Psoas muscle (tissue), 7 donors: ENCODE measurements at regions not wholly inside any gene's neighbourhood (a gene's known extent, or its start where the extent isn't known, plus 50 kb on each side); places are given as distances from the start of the nearest gene placed in this dataset.

Experiments used
- ATAC-seq, 4 donors: fragments of 200-7000 bp; cut with Tn5 transposase; one replicate each; pipeline ENCODE4 v1.9.1; 2020; ENCODE audit warnings: moderate library complexity in 3 of 4, mild to moderate bottlenecking in 2 of 4
- DNase-seq, 2 donors: peaks; one replicate each; pipeline ENCODE4 v3.0.0-alpha.2; 2020
- H3K27ac ChIP-seq: fragments of 200-600 bp; one replicate; pipeline ENCODE4 v1.8.0; 2022
- H3K27me3 ChIP-seq, 3 donors: fragments of 200-600 bp in 1 of 3; one replicate each; pipeline versions ENCODE4 v1.6.1 to v1.8.0; 2013 to 2022; ENCODE audit warnings: low read length in 2 of 3, mild to moderate bottlenecking in 2 of 3, moderate library complexity in 1 of 3; ENCODE audit not compliant: insufficient read depth in 3 of 3
- H3K36me3 ChIP-seq, 2 donors: fragments of 200-600 bp in 1 of 2; one replicate each; pipeline versions ENCODE4 v1.6.1 to v1.8.0; 2013 to 2022; ENCODE audit warnings: low read depth in 1 of 2, mild to moderate bottlenecking in 1 of 2, moderate library complexity in 1 of 2; ENCODE audit not compliant: insufficient read depth in 1 of 2
- H3K4me1 ChIP-seq: fragments of 200-600 bp; one replicate; pipeline ENCODE4 v1.8.0; 2022
- H3K4me3 ChIP-seq: fragments of 200-600 bp; one replicate; pipeline ENCODE4 v1.8.0; 2022; ENCODE audit warnings: mild to moderate bottlenecking
- H3K9me3 ChIP-seq: fragments of 200-600 bp; one replicate; pipeline ENCODE4 v1.8.0; 2022
- CTCF ChIP-seq: fragments of 200-600 bp; IDR thresholded peaks from one replicate; pipeline ENCODE4 v1.8.0; 2022; ENCODE audit warnings: antibody characterized with exemption
- WGBS, 3 donors: extraction: QIAGEN DNeasy Blood & Tissue Kit; methylation state at CpG; one replicate each; pipeline versions ENCODE4 v1.1.6 to v1.1.7; 2013; 5-methylcytosine and 5-hydroxymethylcytosine counted together
- intact Hi-C, 2 donors: fragments of 100-400 bp; cut with DNase I; formaldehyde crosslinking; loops; one replicate each; pipeline versions ENCODE4 v1.11.0 to v1.14.2; 2022
- donor health status: healthy with polysubstance abuse.
- donor health status: DM: no; HTN: no; CAD: no; lungs with moderate emphysema.
- donor health status: Bipolar disorder and iron deficiency.
- donor health status: healthy.
- donor health status: DM: yes; HTN: yes; CAD: no.
- donor health status: DM: no; HTN: no; CAD: no.
- donor health status: DM: yes; HTN: yes; CAD: no.

GRCh38 chr4:151866592-151866918 is 105.7 kb upstream of the GATB start:
- 77 to 90% (median 78%) methylated on average over 4 of the region's 4 CpGs for WGBS, 3 donors
- Histone ChIP-seq H3K4me3 (no peak overlapping the region), H3K4me1 (no peaks in the 10 kb centered on the region), H3K36me3 (no peaks in the 10 kb centered on the region), H3K9me3 (no peaks in the 10 kb centered on the region), H3K27ac (no peak overlapping the region), H3K27me3 (no peaks in the 10 kb centered on the region)
- no peak for TF ChIP-seq CTCF
- DNase-seq: no peak
- ATAC-seq: no peak
- intact Hi-C loops: no loop called here

DNA sequence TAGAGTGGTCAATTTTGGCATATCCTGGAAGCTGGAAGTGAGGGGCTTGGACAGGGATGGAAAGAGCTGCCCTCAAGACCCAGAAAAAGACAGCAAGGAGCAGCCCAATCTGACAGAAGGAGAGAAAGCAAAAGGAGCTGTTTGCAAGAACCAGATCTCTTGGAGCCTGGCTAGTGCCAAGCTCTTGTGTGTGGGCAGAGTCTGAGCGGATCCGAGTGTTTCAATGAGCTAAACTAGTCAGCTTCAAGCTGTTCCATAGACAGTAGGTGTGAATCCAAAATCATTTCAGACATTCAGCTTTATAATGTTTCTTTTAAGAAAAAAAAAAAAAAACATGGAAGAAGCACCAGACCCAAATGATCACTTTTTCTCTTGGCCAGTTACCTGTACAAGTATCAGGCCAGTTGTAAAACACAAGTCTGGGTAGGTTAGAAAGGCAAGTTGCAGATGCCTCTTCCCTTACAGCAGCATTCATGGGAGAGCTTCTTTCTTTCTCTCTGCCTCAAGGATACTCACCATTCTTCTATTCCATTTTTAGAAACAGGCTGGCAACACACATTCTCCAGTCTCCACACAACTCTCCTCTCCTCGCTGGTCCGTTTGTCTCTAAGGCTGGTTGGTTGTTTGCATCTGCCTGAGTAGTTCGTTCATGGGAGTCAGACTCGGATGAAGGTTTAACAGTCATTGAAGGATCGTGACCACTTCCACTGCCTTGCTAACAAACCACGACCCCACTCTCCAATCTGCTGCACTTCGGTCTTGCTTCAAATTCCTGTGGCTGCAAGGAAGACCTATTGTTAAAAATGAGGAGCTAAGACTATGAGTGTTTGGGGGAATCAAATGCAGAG is 105.2 kb upstream of the GATB start:
- ATAC-seq (no peak), DNase-seq (no peak)
- H3K27ac ChIP-seq: no peak overlapping the region
- intact Hi-C loops: no loop called here
- no peak for TF ChIP-seq CTCF
- H3K4me1 ChIP-seq: no peaks in the 10 kb centered on the region
- no peaks in the 10 kb centered on the region for H3K27me3 ChIP-seq
- WGBS, 3 donors: 79 to 83% (median 80%) methylated on average over 9 of the region's 9 CpGs
- H3K36me3 ChIP-seq: no peaks in the 10 kb centered on the region
- H3K9me3 ChIP-seq: no peaks in the 10 kb centered on the region
- no peak overlapping the region for H3K4me3 ChIP-seq

DNA sequence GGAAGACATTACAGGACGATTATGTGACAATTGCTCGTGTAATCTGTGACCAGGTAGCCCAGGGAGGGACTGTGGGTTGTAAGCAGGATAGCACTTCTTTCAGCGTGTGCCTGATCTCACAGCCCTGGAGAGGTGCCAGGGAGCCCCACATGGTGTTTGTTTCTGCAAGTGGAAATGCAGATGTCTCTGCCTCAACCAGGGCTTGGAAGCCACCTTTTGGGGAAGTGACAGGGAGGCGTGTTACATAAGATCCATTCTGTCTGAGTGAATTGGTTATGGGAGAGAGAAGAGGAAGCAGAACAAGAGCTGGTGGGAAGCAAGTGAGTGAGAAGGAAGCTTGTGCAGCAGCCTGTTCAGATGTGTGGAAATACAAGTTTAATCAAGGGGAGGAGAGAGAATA is 104.5 kb upstream of the GATB start:
- ATAC-seq: peak in 1 of 4 donors; percentile 21
- Histone ChIP-seq H3K27ac (no peak overlapping the region), H3K9me3 (no peaks in the 10 kb centered on the region), H3K27me3 (no peaks in the 10 kb centered on the region), H3K36me3 (no peaks in the 10 kb centered on the region), H3K4me1 (no peaks in the 10 kb centered on the region), H3K4me3 (no peak overlapping the region)
- no peak for TF ChIP-seq CTCF
- WGBS, 3 donors: 23 to 32% (median 27%) methylated on average over 4 of the region's 4 CpGs
- intact Hi-C loops: no loop called here
- peak; percentile 47 to 69 for DNase-seq

- ATAC-seq (no peak), DNase-seq (no peak)
- Histone ChIP-seq H3K4me3 (no peak overlapping the region), H3K4me1 (no peaks in the 10 kb centered on the region), H3K27ac (no peak overlapping the region), H3K36me3 (no peaks in the 10 kb centered on the region), H3K9me3 (no peaks in the 10 kb centered on the region), H3K27me3 (no peaks in the 10 kb centered on the region)
- intact Hi-C loops: no loop called here
- 78 to 97% (median 86%) methylated on average over 5 of the region's 5 CpGs for WGBS, 3 donors
- no peak for TF ChIP-seq CTCF
Measured at GRCh38 chr4:151864068-151864467, 103.3 kb upstream of the GATB start.

DNA sequence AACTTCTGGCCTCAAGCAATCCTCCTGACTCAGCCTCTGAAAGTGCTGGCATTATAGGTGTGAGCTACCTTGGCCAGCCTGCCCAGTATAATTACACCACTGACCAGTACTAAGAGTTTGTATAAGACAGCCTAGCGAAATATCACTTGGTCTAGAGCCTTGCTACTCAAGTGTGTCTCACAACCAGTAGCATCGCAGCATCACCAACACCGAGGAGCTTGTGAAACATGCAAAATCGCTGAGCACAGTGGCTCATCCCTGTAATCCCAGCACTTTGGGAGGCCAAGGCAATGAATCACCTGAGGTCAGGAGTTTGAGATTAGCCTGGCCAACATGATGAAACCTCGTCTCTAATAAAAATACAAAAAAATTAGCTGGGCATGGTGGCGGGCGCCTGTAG is 102.0 kb upstream of the GATB start:
- no peak for TF ChIP-seq CTCF
- no peak overlapping the region for H3K4me3 ChIP-seq
- DNase-seq: no peak
- ATAC-seq: no peak
- H3K36me3 ChIP-seq: no peaks in the 10 kb centered on the region
- intact Hi-C loops: no loop called here
- 73 to 92% (median 83%) methylated on average over 7 of the region's 7 CpGs for WGBS, 3 donors
- no peak overlapping the region for H3K27ac ChIP-seq
- no peaks in the 10 kb centered on the region for H3K9me3 ChIP-seq
- H3K4me1 ChIP-seq: no peaks in the 10 kb centered on the region
- H3K27me3 ChIP-seq: peaks cover 0 to 3% (median 0%) of the 10 kb centered on the region in 3 donors
